Femur (tissue), 1 donor: ENCODE measurements at regions not wholly inside any gene's neighbourhood (a gene's known extent, or its start where the extent isn't known, plus 50 kb on each side); places are given as distances from the start of the nearest gene placed in this dataset.
"Not testable (repeated sequence)": the region's sequence is repeated elsewhere in the genome, so short reads cannot be mapped to it uniquely, and the experiment has no call there.

Experiments used
- DNase-seq: peaks from one replicate; pipeline ENCODE4 v3.0.0-alpha.2; 2017

DNA sequence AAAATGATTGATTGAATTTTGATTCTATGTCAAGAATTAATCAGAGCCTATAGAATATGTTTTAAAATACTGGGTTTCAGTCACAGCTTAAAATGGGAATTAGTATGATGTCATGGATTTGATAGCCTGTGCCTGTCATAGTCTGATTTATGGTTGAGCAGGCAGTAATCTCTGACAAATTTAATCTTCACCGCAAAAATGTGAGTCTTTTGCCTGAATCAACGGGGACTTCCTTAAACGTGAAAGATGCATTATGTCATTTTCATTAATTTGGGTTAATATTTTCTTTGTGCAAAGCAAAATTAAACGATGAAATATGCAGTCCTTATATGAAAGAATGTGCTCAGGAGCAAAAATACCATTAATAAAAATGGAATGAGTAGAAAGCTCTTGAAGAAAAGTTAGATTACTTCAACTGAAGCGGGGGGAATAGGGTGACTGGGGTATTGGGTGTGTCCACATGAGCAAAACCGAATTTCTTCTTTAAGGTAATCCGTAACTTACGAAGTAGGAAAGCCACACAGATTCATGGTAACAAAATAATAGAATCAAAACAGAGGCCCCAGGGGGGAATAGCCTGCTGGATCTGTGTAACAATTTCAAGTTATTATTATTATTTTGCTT, 339.6 kb upstream of the NOX3 start:
- DNase-seq = no peak

DNA sequence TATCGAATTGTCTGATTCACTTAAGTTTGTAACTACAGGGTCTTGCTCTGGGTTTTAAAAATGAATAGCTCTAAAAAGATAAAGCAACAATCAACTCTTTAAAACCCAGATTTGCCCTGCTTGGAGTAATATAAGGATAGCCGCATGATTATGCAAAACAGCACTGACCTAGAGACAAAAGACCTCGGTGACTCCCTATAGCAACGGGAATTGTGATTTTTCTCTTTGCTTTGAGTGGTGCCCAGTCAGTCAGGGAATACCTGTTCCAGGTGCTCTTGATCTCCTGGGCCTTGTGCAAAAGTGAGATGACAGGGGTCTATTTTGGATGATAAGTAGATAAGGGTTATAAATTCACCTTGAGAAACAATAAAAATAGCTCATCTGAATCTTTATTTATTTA, 336.3 kb upstream of the NOX3 start:
- DNase-seq = no peak

DNA sequence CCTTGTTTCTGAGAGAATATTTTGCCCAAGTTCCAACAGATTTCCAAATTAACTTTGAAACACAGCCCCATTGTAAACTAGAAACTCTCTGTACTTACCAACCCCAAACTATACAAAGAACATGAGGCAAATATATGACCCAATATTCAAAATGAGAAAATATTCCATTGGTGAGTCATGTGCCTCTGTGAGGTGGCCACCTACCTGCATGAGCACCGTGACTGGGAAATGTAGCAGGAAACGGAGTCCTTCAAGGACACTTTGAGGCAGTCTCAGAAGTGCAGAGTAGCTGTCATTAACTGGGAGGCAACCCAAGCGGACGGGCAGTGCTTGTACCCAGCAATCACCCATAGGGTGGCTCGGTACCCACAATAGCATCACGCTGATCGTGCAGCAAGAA, 335.5 kb upstream of the NOX3 start:
- DNase-seq = no peak

DNA sequence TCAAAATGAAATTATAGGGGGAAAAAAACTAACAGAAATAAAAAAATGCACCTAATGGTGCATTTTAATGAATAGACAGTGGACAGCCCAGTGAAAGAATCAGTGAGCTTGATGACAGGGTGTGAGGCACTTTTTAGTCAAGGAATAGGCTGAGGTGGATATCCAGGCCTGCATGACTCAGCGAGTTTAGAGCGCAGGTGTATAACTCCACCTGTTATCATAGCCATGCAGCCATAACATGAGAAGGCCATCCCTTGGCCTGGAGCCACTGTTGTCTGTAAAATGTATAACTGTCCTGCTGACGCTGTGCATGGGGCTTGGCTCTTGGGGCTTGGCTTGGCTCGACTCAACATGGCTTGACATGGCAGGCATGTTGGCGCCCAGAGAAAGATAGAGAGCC, 331.5 kb upstream of the NOX3 start:
- DNase-seq = no peak

DNA sequence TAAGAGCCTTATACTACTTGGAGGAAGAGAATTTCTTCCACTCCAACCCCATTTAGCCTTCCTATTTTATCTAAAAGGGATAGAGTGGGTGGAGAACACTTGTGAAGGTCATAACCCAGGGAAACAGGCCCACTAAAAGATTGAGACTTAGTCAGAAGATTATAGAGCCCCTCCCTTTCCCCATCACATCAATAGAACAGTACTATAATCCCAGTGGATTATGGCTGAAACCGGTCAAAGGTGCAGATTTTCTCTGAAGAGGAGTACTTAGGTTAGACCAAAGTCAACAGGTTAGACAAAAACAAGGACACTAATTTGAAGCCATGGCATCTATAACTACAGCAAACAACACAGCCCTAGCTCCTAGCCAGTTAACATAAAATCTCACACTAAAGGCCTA, 330.9 kb upstream of the NOX3 start:
- DNase-seq = no peak

DNA sequence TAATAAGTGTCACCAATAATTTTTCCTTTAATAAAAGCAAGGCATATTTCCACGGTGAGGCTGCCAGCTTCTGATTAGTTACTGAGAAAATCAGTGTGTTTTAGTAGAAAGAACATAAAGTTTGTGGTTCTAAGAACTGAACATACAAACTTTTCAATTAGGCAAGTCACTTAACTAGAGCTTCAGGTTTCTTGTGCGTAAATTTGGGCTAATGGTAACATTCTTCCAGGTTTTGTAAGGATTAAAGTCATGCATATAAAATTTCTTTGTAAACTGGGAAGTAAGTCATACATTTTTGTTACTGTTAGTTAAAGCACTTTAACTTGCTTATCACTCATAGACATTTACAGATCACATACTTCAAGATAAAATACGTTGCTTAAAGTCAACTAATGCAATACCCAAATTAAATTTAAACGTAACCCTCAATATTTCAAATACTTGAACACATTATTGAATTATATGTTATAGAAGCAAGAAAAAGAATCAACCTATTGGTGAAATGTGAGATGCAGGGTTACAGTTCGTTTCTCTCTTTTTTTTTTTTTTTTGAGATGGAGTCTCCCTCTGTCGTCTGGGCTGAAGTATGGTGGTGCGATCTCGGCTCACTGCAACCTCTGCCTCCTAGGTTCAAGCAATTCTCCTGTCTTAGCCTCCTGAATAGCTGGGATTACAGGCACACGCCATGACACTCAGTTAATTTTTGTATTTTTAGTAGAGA, 327.3 kb upstream of the NOX3 start:
- no peak for DNase-seq

DNA sequence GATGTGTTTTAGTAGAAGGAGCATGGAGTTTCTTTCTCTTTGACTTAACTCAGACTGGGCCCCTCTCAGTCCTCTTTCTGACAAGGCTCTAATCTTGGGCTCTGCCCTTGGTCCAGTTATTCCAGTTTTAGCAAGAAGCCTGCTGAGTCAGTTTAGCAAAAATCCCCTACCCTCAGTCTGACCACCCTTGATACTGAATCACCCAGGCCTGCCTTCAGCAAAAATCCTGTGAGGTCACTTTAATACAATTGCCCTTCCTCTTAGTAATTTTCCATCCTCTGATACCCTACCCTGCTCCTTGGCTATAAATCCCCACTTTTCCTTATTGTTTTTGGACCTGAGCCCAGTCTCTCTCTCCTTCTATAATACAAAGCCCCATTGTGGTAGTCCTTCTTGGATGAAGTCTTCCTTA, 326.7 kb upstream of the NOX3 start:
- DNase-seq = peak; percentile 20

DNA sequence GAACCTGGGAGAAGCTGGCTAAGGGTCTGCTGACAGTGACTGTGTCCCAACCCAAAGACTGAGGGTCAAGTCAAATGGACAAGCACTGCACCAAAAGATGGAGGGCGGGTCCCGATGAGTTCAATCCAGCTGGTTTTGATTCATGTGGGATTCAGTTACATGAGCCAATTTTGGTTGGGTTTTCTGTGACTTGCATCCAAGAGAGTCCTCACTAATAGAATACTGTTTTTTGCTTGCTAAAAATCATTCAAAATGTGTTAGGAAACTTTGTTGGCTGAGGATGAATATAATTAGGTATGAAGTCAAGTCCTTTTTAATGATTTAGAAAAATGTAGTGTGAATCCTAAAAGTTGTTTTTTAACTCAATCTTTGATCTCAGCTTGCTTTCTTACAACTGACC, 323.8 kb upstream of the NOX3 start:
- DNase-seq = no peak

DNA sequence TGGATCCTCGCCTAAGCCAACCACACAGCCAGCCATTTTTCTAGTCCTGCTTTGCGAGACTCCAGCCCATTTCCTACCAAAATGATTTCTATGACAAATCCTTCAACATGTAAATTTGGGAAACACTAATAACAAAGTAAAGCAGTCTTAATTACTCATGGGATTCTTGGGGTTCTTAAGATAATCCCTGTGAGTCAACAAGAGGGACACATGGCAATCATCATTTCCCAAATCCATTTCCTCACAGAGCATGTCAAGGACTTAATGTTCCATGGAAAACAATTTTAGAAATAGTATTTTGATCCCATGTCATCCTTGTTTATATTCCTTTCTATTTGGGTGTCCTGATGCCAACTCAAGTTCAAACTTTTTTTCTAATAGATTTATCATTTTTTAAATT, 322.7 kb upstream of the NOX3 start:
- DNase-seq = no peak

DNA sequence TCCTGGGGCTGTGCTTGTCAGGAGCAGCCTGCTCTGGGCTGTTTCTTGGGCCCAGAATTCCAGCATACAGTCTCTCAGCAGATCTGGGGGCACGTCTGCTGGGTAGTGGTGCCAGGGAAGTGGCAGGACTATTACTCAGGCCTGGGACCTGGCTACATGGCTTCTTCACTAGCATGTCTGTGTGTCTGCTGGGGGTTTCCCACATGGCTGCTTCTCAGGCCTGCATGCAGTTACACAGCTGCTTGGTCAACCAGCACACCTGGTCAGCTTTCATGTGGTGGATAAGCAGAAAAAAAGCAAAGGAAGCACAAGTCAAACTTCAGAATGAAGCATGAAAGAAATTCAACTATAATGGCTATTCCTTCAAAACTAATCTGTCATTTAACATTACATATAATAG, 316.2 kb upstream of the NOX3 start:
- DNase-seq = no peak

DNA sequence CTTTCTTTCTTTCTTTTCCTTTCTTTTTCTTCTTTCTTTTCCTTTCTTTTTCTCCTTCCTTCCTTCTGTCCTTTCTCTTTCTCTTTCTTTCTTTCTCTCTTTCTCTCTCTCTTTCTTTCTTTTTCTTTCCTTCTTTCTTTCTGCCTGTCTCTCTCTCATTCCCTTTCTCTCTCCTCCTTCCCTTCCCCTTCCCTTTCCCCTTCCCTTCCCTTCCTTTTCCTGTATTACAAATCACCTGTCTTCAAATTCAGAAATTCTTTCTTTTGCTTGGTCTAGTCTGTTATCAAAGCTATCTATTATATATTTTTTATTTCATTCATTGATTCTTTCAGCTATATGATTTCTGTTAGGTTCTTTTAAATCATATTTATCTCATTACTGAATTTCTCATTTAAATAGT, 315.2 kb upstream of the NOX3 start:
- no peak for DNase-seq

DNA sequence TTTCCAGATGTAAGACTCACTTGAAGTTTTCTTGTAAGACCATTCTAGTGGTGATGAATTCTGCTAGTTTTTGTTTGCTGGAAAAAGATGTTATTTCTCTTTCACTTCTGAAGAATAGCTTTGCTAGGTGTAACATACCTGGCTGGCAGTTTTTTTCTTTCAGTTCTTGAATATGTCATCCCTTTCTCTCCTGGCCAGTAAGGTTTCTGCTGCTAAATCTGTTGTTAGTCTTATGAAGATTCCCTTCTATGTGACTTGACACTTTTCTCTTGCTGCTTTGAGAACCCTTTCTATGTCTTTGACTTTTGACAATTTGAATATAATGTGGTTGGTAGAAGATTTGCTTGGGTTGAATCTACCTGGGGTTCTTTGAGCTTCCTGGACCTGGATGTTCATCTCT, 314.7 kb upstream of the NOX3 start:
- no peak for DNase-seq

DNA sequence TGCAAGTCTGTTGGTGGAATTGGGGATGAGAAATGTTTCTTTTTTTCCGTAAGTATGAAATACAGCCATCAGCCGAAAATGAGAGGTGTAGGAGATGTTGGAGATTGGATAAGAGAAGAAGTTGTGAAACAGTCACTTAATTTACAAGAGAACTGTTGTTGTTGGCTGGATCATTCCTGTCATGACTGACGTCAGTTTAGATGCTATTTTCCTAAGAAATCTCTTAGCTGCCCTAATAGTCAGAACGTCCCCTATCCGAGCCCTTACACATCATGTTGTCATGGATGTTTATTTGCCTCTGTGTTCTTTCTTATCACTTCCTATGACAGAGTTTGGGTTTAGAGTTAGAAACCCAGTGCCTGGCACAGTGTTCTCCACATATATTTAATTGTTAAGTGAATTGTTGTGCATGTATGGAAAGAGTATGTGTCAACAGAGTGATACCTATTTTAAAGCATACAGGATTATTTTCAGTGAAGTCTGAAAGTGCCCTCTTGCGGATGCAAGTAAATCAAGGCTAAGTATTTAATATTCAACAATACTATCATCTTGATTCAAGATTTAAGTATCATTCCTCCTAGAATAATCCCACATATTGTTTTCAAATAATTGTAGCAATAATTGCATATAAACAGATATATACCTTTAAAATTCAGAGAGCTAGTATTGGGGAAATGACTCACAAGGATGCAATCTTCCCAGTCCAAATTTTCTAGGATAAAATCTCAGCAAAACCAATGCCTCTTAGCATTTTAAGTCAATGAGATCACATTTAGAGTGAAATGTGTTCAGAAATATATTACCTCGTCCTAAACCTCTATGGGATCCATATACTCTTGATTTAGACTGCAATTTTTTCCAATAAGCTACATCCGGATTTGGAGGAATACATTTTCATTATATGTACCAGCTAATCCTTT, 309.9 kb upstream of the NOX3 start:
- no peak for DNase-seq

DNA sequence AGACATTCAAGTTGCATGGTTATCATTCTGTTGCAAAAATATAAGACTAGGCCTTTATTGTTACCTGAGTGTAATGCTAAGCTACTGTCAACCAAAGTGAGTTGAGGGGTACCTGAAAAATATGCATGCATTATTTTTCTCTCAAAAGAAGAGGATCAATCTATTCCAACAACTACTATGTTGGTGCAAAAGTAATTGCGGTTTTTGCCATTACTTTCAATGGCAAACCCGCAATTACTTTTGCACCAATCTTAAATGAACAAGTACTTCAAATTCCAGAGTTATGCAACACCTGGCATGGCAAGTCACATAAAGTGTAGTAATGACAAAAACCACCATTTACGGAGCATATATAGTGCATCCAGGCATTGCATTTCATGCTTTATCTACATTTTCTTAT, 307.0 kb upstream of the NOX3 start:
- DNase-seq = no peak

DNA sequence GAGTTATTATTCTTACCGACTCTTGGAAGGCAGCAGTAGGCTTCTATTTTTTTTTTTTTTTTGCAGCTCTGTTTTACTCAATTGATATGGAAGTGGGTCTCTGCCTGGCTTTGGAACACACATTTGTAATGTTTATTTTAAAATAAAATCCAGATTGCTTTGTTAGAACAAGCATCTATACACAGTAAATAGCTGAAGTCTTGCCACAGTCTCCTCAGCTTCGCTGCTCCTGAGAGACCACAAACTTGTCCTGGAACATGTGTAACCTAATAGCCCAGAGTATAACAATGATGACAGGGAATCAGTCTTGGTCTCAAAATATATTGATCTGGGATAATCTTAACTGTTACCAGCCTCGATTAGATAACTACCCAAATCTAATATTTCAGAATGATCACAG, 299.8 kb upstream of the NOX3 start:
- DNase-seq = no peak

DNA sequence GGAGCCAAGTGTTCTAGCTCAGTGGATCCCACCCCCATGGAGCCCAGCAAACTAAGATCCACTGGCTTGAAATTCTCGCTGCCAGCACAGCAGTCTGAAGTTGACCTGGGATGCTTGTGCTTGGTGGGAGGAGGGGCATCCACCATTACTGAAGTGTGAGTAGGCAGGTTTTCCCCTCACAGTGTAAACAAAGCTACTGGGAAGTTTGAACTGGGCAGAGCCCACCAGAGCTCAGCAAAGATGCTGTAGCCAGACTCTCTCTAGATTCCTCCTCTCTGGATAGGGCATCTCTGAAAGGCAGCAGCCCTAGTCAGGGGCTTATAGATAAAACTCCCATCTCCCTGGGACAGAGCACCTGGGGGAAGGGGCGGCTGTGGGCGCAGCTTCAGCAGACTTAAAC, 293.1 kb upstream of the NOX3 start:
- not testable (repeated sequence) for DNase-seq

DNA sequence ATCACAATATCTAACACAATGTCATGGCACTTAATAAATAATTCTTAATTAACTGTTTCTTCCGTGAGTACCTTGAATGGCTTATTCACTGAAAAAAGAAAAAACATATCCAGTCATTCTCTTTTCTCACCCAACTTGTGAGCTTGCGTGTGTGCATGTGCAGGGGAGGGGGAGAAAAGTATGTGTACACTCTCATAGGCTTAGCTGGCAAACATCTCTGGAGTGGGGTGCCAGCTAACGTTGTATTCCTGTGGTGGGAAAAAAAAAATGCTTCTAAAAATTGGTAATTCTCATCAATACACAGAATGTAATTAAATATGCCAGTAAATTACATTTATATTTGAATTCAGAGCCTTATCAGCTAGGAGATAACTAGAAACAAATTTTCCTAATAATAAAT, 291.9 kb upstream of the NOX3 start:
- no peak for DNase-seq

DNA sequence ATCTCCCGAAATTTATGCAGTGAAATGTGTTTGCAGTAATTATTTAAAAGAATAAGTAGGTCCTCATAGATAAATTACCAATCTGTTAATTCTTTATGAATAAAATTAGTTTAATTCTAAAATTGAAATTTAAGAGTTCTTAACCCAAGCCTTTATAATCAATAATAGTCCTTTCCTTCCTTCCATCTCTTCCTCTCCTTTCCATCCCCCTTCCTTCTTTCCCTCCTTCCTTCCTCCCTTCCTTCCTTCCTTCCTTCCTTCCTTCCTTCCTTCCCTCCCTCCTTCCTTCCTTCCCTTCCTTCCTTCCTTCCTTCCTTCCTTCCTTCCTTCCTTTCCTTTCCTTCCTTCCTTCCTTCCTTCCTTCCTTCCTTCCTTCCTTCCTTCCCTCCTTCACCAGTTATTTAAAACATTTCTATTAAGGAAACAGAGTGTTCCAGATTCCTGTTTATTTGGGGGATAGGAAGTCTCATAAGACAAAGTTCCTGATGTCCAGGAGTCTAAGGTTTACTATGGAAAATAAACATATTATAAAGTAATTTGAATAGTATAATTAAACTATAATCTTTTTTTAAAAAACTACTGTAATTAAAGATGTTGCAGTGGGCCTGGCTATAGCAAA, 285.3 kb upstream of the NOX3 start:
- no peak for DNase-seq

DNA sequence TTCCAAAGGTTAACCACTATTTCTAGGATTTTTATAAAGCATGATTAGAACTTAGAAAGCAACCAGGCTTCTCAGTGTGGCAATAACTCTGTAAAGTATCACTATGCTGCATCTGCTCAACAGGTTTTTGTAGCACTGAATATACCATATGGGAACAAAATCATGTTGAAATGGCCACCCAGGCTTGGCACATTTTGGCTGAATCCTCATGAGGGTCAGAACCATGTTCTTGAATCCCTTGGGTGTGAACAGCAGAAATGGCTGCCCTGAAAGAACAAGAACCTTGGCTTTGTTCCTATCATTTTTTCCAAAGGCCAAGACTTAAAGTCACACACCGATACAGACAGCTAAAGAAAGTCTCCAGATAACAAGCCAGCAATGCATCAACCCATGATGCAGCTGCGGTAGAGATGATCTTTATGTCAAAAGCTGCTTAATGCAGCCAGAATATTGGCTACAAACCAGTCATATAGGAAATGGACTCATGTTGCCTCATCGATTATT, 283.0 kb upstream of the NOX3 start:
- DNase-seq = no peak

DNA sequence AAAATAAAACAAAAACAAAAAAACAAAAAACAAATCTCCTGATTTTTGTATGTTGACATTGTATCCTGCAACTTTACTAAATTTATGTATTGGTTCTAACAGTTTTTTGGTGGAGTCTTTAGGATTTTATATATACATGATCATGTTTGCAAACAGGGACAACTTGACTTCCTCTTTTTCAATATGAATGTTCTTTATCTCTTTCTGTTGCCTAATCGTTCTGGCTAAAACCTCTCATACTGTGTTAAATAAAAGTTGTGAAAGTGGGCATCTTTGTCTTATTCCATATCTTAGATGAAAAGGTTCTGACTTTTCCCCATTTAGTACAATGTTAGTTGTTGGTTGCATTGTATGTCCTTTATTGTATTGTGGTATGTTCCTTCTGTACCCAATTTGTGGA, 261.7 kb upstream of the NOX3 start:
- DNase-seq = no peak

DNA sequence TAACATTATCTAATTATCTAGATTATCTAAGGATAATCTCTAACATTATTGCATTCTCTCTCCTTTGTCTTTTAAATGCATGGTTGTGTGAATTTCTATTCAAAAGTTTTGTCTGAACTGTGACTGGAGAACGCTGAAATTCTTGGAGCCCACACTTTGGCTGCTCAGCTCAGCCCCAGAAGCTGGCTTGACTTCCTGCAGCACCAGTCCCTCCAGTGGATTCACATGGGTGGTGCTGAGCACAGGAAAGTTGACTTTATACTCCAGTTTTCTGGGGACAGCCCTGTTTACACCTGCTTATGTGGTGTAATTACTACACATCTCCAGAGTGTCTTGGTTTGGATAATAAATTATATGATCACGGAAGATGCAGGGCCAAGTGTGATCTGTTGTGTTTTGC, 255.1 kb upstream of the NOX3 start:
- no peak for DNase-seq

DNA sequence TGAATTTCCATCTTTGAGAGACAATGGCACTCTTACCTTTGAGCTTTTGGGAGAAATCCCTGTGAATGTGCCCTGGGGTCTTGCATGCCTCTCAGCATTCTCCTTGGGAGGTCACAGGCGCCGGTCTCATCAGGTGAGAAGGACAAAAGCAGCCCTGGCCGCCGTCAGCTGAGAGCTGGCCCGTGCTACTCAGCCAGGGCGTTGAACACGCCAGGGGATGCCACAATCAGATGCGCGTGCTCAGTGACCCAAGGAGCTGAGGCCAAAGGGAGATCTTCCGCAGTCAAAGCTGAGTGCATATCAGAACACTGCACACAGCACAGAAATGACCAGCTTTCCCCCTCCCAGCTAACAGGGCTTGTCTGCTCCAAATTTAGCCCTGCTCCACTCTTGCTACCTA, 253.6 kb upstream of the NOX3 start:
- no peak for DNase-seq

DNA sequence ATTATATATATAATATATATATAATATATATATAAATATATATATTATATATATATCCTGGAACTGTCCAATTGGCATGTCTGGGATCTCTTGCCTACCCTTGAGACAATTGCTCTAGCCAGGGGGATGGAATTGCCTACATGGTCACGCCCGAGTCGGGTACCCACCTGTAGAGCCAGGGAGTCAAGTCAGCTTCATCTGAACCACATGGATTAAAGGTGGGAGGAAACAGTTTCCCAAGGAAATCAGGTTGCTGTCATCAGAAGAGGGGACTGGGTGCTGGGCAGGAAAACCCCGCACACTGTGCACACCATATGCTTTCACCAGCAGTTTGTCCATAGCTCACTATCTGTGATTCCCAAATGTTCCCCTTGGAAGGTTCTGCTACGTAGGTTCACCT, 252.5 kb upstream of the NOX3 start:
- no peak for DNase-seq
